ENCODE measurements at regions not wholly inside any gene's neighbourhood (a gene's known extent, or its start where the extent isn't known, plus 50 kb on each side); places are given as distances from the start of the nearest gene placed in this dataset.
A peak's percentile ranks its signal among the peaks of the same experiment; 100 is the strongest.

DNA sequence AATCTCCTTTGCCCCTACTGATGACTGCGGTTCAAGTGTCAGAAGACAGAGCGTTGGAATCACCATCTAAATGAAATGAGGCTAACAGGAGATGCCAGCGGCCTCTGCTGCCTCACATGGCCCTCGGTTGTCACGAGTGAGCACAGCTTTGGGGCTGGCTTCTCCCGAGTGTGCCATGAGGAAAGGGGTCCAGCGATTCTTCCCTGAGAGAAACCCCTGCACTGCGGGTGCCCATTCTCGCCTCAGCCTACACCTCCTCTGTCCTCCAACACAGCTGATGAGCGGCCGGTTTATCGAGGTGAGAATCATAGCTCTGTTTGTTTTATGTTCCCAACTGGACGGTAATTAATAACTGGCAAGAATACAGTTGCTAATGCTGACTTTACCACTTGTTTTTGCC is 144.7 kb upstream of the RPS6KA2 start:
- DNase-seq, result no peak

DNA sequence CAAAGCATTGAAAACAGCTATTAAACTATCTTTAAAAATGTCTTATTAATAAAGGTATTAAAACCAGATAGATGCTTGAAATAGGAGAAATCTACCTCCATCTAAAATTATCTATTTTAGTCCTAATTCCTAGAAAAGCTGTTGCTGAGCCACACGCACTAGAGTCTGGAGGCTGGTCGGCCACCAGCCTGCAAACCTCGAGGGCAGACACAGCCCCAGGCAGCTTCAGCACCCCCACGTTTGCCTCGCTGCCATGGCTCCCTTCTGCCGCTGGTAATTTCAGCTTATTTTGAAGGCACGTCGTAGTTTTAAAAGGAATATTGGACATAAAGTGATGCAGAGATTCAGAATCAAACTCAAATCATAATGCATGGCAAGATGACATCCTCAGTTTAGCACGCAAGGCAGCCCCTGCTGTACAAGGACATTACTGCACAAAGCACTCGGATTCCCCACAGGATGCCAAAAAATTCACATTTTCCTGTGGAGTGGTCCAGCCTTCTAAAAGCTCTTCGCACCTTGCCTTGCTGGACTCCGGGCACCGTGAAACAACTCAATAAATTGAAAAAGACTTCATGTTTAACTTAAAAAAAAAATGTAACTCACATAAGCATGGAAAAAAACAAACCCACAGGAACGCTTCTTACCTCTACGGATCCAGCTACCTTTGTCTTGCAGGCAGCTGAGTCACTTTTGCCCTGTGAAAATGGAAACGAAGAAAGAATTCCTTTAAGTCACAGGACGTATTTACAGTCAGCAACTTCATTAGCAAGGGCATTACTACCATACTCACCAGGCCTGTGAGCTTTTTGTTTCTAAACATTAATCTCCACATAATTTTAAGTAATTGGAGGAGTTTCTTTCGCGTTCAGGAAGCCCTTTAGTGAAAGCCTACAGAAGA is 143.4 kb upstream of the RPS6KA2 start:
- no peak for DNase-seq

DNA sequence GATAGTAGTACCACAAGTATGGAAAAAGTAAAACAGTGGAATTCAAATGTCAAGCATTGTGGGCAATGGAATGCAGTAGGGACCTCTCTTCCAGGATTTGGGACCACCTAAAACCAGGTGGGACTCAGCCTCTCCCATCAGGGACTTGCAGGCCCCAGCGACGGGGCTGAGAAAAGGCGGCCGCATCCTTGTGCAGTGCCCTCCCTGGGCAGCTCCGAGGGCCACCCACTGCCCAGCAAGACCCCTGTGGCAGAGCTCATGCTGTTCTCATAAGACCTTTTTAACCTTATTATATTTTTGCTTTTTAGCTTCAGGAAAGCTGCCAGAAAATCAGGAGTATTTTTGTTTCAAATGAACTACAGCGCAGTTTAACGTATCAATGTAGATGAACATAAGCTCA is 142.6 kb upstream of the RPS6KA2 start:
- no peak for DNase-seq

DNA sequence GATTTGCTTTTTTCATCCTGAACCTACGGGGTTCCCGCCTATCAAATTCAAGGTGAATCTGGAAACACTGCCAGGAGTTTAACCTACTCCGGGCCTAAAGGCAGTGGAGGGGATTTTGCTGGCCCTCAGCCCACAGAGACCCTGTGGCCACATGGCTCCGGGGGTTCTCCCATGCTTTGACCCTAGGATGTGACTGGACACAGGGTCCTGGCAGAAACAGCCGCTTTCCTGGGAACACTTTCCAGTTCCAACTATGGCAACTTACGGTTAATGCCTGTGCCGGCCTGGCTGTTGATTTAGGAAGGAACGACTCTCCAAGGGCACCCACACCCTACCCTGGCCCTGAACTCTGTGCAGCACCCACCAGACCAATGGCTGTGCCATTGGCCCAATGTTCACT is 141.7 kb upstream of the RPS6KA2 start:
- no peak for DNase-seq

DNA sequence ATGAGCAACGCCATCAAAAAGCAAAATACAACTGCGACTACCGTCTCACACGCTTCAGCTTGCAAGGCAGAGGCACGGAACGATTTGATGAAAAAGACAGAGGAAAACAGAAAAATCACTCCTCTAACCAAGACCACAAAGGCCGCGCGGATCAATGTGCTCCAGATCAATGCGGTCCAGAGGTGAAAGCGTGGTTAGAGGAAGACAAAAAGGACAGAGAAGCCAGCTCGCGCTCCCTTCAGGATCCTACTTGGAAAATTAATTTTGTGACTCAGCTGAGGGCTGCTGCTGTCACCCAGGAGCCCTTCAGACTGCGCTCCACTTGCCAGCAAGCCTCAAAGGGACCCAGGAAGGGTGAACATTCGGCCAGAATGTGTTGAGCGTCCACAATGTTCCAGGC is 140.2 kb upstream of the RPS6KA2 start:
- no peak for DNase-seq

DNA sequence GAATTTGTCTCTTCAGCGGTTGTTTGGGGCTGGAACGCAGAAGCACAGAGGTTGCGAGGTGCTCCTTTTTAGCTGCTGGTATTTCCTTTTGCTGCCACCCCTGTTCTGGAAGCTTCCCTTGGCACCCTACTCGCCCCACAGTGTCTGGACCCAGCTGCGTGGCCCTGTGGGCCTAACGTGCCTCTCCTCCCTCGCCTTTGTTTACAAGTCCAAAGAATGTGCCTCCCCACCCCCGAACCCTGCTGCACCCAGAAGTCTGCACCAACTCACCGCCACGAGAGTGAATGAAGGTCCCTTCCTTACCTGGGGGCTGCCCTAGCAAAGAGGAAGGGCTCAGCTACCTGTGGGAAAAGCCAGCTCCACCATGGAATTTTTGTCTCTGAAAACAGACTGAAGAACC is 139.7 kb upstream of the RPS6KA2 start:
- DNase-seq, result no peak

DNA sequence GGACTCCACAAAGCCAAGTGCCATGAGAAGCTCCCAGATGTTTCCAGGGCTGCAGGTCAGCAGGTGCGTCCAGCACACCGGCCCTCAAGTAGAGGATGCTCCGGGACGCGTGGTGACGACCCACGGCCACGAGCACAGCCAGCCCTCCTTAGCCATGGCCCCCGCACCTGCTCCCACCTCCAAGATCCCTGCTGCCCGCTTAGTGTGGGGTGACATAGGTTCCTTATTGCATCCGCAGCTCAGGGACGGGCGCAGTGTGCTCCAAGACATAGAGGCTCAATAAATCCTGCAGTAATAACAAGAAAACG is 138.1 kb upstream of the RPS6KA2 start:
- no peak for DNase-seq

DNA sequence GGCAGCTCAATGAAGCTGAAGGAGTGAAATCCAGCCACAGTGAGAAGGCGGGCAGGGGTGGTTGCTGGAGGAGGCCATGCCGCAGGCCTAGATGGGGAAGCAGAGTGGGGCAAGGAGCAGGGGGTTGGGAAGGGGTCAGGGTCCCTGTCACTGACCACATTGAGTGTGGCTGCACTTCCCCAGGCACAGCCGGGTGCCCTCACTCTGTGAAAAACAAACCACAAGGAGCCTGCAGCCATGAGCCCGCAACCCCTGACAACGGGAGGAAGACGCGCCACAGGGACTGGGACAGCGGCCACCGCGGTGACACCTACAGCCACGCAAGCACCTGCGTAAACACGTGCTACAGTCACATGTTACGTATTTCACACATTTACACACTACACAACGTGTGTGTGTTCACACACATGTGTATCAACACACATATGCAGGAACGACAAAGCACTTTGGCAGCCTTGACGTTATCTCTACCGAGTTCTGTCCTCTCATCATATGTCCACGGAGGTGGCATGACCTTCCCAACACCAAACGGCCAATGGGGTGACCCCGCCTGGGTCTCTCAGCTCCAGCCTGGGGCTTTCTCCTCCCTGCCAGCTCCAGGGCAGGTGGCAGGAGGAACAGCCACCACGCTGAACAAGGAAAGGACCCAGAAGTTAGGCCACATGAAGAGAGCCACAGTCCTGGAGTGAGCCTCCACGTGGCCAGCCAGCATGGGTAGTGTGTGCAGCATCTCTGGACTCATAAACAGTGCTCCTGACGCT is 137.6 kb upstream of the RPS6KA2 start:
- DNase-seq, result no peak

DNA sequence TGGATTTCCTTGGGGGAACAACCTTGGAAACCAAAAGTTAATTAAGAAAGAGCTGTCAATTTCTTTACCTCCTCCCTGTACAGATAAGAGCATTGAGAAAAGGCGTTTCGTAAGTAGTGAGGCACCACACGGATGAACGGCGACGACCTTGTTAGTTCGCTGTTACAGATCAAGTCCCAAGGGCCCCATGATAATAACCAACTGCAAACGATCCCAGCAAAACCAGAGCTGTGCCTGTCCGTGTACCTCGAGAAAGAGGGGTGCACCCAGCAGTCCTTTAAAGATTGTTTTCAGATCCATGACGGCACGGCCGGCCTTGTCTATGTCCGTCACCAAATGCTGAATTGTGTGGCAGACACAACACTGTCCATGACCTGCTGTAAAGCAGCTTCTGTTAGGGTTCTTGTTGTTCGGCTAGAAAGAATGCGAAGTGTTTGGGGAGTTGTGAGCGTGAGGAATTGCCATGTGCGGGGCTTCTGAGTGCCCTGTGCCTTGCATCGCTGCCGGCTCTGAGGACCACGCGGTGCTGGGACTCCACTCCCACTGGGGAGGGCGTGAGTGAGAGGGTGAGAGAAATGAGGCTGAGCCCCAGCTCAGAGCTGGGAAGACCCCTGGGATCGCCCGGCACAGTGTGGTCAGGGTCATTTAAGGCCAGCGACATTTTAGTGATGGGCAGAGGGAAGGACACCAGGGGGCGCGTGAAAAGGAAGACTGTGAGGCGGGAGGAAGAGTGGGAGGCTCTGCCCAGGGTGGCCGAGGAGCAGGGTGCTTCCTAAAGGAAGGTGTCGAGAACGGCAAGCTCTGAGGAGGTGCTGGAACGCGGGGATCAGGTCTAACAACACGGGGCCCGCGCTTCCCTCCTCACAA is 136.8 kb upstream of the RPS6KA2 start:
- DNase-seq, result no peak

DNA sequence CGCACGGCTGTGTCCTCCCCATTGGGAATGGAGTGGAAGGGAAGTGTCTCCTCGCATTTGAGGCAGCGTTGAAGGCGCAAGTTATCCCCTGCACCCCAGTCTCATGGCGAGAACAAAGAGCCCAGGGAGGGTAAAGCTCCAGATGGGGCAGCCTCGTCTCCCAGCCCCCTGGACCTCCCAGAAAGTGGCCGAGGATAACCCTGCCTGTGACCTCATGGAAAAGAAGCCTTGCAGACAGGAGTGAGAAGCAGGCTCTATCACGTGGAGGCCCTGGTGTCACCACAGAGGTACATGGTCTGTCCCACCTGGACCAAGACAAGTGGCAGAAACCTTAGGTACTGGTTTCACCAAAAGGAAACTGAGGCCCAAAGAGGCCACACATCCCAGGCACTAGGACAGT is 134.8 kb upstream of the RPS6KA2 start:
- DNase-seq, result no peak

DNA sequence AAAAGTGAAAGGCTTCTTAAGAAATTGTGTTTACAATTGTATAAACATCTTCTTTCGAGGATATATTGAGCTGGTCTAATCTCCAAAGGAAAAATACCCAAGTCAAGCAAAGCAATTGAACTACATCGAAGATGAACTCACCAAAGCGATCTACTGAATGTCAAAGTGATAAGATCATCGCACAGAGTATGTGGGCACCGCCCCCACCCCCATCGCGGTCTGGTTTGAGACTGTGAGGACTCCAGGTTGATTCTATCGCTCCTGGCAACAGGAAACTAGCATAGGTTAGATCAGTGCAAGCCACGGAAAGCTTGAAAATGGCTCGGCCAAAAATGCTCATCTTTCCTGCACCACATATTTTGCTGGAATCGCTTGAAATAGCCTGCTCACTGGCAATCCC is 133.2 kb upstream of the RPS6KA2 start:
- peak; percentile 50 for DNase-seq

DNA sequence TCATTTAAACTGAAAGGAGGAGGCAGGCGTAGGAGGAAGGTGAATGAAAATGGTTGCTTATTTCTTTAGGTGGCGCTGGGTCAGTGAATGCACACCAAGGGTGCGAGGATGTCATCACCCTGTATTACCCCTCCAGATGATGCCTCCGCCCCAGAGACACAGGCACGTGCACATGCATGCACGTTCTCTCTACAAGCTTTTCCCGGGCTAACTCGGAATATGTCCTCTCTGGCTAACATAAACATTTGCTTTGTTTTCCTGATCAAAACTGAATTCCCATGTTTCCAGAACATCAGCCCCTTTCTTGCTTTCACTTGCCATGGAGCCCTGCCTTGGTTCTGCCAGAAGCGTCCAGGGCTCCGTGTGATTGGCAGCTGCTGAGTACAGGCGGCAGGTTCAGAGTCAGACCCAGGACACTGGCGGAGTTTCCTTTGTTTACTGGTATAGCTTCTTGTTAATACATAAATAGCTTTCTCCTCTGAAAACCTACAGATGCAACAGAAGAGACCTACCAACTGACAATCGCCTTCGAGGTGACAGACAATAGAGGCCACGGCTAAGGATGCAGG is 131.2 kb upstream of the RPS6KA2 start:
- no peak for DNase-seq

DNA sequence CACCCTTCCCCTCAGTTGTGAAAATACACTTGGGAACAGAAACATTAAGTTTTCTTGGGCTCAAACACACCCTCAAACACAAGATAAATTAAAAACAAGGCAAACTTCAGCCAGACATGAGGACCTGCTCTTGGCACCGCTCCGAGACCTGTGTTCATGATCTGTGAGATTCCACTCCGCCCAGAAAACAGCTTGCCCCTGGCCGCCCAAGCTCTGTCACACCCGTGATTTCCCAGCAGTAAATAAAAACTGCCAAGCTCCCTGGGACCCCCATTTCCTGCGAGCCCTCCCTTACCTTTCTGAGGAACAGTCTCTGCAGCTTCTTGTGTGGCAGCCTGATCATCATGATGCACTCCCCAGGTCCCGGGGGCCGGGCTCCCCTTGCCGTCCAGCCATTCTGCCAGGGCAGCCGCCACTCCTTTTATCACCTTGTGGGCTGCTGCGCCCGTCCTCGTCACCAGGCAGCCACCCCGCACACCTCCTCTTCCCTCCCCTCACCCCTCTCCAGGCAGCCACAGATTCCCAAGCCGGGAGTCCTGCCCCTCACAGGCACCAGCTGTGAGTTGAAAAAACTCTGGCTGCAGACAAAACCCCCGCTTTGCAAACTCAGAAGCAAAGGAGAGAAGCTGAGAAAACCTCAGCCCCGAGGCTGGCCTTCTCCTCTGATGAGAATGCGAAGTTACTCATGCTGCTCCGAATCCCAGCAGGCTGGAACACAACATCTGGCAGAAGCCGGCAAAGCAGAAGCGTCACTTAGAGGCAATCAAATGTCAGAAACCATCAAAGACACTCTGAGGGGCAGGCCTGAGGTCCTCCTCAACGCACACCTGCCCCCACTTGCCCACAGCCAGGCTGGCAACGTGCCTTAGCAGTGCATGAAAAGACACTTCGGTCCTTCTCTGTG is 130.4 kb upstream of the RPS6KA2 start:
- DNase-seq, result no peak

DNA sequence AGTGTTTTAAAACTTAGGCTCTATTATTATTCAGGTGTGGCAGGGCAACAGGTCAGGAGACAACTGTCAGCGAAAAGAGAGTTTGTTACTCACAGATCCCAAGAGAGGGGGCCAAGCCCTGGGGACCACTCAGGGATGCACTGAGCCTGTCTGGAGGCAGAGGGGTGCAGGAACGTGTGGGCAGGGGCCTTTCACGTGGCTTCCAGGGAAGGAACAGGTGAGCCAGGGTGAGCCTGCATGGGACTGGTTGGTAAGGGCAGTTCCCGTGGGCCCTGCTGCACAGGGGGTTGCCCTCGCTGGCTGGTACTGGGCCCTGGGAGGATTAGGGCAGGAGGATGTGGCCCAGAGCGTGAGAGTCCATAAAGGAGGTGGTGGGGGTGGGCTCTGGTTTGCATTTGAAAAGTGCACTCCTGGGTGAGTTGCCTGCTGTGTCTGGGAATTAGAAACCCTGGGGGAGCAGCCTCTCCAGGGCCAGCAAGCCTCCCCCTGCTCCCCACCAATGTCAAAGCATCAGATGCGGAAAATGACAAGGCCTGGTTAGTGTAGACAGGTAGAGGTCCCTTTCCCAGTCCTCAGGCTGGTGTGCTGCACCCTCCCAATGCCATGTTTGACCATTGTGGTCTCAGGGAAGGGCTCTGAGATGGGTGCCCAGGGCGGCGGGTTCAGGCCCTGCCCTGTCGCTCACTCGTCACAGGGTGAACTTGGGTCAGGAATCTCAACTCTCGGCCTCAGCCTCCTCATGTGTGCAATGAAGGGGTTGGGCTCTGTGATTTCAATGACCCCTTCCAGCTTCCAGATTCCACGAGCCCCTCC is 127.4 kb upstream of the RPS6KA2 start:
- DNase-seq, result no peak

DNA sequence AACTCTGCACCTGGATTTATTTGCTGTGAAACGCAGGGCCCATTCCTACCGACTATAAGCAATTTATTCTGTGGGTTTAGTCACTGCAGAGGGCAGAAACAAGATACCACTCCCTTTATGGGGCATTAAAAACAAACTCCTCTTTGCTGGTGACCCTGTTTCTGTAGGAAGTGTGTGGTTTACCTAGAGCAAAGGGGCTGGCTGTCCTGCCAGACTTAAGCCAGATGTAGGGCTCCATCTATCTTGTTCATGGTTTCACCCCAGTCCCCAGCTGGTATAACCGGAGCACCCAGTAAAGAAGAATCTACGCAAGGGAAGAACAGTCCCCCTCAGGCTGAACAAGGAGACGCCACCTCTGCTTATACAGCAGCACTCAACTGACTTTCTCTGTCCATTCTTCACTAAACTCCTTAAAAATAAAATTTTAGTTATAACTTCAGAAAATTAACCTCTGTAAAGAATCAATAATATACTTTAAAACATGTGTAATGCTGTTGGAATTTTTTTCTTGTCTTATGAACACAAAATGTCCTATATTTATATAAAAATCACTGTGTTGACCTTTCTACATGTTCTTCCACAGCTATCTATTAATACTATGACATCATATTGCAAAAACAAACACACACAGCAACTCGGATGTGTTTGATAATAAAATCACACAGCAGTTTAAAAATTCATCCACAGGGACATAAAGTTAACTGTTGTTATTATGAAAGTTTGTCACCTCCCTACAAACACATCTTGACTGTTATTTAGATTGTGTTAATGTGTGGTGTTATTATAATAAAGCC is 126.1 kb upstream of the RPS6KA2 start:
- no peak for DNase-seq

DNA sequence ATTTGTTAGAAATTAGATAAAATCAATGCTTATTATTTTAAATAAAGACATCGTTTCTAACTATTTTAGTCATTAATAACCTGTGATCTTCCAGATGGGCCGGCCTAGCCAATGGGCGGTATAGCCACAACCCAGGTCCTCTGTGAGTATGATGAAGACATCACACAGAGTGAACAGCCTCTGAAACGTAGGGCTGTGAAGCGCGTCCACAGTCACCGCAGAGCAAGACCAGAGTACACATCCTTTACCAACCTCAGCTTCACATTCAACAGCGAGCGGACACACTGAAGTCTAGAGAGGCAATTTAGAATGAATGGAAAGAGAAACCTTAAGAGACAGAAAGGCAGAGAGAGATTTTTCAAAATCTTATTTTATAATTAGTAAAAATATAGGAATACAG is 125.0 kb upstream of the RPS6KA2 start:
- DNase-seq, result no peak

DNA sequence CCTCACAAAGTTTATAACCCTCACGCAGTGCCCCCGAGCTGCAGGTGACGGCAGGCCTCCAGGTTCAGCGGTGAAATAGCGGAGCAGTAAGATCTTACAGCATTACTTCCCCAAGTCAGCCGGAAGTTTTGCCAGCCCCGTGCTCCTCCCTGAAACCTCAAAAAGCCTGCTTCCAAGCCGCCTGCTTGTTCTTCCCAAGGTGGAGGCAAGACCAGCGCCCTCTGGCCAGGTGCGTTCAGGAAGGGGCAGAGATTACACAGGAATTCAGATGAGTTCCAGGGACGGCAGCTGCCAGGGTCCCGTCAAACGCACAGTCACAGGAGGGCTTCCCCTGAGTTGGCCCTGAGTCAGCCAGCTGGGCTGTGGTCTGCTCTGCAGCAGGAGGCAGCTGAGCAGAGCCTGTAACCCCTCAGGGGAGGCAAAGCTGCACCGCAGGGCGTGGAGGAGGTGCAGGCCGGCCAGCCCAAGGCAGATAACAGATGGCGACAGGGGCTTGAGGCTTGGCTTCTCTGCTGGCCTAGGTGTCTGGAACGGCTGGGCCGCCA is 124.1 kb upstream of the RPS6KA2 start:
- DNase-seq, result no peak

DNA sequence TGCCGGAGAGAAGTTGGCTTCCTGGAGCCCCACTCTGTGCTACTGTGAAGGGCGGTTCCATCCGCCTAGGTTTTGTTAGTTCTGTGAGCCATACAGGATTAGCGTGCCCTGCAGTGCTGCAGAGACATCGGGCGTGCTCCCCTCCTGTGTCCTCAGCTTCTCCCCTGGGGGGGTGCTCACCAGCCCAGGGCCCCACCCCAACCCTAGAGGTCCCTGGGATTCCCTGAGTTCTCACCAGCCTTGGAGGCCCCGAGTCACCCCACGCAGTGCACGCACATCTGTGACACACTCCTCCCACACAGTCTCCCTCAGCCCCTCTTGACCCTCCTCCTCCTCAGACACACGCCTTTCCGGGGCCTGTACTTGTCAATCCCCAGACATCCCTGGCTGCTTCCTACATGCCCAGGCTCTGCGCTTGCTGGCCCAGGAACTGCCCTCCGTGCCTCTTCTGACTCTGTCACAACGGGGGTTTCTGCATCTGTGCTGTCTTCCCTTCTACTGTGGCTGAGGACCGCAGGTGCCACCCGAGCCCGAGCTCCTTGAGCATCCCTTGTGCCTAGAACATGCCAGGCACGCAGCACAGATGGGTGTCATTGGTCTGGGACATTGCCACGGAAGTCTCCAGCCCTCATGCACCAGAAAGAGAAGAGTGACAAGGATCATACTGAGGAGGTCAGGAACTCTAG is 123.2 kb upstream of the RPS6KA2 start:
- no peak for DNase-seq

DNA sequence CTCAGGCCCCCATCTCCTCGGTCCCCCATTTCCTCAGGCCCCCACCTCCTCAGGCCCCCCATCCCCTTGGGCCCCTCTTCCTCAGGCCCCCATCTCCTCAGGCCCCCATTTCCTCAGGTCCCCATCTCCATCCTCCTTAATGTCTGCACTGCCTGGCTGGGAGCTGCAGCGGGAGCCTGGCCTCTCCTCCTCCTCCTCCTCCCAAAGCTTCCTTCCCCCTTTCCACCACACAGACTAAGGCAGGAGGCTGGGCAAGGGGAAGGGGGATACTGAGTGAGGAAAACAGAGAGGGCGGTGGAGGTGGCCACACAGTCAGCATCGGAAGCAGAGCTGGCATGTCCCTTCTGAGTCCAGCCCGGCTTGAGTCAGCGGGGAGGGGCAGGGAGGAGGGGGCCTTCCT is 122.6 kb upstream of the RPS6KA2 start:
- no peak for DNase-seq
